HG03045 (cell line): ENCODE measurements at regions not wholly inside any gene's neighbourhood (a gene's known extent, or its start where the extent isn't known, plus 50 kb on each side); places are given as distances from the start of the nearest gene placed in this dataset.

Source experiments
- ATAC-seq: cut with Tn5 transposase; IDR thresholded peaks from one replicate; pipeline ENCODE4 v1.9.1; 2021; ENCODE audit warnings: mild to moderate bottlenecking, moderate library complexity; ENCODE audit not compliant: unreplicated experiment

DNA sequence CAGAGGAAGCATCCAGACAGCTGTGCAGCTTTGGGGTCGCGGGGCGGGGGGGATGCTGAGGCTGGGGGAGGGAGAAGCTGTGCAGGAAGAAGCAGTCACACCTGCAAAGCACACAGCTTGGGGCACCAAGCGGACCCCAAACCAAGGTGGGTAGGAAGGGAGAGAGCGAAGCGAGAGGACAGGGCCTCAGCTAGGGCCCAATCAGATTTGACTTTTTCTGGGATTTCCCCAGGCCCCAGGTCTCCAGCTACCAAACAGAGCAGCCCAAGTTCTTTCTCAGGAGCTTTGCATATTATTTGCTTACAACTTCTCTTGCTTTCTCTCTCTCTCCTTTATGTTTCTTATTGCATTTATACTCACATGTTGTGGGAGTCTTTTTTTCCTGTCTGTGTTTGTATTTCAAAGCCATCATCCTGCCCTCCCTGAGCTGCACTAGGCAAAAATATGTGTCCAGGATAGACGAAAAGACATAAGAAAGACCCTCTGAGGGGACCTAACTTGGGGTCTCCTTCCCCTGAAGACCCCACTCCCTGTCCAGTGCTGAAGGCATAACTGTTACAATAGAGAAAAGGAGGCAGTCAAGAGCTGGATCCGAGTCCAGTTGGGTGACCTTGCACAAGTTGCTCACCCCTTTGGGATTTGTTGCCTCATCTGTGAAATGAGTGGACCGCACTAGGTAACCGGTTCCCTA is 50.6 kb upstream of the SMNDC1 start:
- peak; percentile 28 for ATAC-seq

DNA sequence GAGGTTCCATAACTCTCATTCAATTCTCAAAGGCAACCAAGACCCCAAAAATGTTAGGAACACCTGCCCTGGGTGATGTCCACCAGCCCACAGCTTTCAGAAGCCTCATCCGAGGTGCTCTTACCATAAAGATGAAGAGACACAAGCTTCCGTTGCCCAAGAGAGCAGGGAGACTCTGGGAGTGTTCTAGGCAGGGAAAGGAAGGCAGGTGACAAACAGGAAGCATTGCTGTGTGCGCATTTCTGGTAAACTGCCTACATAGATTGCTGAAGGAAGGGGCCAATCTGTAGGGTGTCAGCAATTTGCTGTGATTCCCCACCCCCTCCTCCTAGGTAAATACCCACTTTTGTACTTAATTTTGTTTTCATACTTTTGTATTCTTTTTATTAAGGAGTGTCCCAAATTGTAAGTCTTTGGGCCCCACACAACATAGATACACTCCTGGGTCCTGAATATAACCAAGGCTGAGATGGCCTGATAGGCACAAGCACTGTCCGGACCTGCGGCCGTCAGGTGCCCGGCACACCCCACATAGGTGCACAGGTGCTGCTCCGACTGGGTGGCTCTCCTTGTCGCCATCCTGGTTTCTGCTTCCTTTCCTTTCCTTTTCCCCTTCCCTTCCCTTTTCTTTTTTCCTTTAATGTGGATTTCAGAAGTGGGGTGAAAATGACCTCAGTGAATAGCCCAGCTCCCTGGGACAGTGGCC is 51.4 kb upstream of the SMNDC1 start:
- ATAC-seq = peak; percentile 23

DNA sequence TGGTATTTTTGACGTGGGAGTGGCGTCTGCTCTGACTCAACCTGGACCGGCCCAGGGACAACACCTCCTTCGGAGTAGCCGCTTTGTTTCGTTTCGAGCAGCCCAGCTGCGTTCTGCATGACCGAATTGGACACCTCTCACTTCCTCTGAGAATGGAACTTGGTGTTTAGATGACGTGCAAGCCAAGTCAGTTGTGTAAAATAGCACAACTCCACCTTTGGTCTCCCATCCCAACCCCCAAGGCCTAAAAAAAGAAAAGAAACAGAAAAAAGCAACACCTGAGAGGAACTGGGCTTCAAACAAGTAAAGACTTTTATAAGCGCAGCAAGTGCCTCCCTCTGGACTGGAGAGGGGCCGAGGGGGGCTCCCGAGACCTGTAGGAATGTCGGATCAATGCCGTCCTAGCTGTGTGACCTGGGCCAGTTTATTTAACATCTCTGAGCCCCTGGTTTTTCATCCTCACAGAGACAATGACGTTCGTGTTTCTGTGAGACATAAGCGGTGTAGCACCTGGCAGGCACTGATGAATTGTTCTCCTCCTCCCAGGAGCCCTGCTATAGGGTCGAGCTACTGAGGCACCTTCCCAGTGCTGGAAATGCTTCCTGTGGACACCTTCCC is 52.0 kb upstream of the SMNDC1 start:
- peak; percentile 77 for ATAC-seq

DNA sequence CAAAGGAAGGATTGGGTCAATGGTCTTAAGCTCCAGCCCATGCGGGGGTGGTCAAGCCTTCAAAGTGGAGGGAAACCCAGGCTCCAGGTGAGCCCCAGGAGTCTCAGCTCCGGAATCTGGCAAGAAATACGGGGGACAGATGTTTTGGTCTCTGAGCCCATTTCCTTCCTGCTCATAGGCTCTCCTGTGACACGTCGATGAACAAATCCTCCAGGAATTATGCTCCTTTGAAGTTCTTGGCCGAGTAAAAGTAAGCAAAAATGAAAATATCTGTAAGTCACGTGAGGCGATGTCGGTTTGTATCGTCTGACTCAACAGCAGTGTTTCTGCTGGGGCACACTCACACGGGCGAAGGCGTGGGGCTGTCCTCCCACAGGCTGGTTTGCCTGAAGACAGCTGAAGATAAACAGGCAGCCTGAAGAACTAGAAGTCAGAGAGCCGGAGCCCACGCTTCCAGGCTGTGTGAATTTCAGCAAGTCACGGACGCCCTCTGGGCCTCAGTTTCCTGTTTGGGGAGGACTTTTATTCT is 52.6 kb upstream of the SMNDC1 start:
- ATAC-seq = peak; percentile 21

DNA sequence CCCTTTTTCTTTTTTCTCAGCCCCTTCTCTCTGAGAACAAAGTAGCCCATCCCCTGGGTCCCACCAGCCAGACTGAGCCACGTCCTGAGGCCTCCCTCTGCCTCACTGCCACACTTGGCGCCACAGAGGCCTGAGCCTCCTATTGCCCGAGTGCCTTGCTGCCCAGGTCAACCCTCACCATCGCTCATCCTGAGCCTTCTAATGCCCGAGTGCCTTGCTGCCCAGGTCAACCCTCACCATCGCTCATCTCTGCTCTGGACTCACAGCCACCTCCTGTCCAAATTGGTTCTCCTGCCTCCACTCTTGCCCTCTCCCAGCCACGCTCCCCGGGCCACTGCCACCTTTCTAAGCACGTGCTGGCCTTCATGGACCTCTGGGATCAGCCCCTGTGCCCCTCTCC is 53.2 kb upstream of the SMNDC1 start:
- ATAC-seq = no peak

DNA sequence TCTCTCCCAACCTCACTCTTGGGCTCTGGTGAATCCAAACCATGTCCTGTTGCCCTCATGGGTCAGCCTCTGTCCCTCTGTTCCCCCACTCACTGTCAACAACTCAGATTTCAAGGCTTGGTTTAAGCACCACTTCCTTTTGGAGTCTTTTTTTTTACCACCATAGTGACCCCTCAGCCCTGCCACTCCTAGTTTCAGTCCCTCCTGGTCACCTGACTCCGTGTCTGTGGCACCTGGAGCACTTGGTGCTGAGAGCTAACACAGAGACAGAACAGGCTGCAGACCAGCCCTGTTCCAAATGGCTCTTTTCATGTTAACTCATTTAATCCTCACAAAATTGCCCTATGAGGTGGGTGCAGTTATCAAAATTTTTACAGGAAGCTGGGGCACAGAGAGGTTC is 53.6 kb upstream of the SMNDC1 start:
- no peak for ATAC-seq

DNA sequence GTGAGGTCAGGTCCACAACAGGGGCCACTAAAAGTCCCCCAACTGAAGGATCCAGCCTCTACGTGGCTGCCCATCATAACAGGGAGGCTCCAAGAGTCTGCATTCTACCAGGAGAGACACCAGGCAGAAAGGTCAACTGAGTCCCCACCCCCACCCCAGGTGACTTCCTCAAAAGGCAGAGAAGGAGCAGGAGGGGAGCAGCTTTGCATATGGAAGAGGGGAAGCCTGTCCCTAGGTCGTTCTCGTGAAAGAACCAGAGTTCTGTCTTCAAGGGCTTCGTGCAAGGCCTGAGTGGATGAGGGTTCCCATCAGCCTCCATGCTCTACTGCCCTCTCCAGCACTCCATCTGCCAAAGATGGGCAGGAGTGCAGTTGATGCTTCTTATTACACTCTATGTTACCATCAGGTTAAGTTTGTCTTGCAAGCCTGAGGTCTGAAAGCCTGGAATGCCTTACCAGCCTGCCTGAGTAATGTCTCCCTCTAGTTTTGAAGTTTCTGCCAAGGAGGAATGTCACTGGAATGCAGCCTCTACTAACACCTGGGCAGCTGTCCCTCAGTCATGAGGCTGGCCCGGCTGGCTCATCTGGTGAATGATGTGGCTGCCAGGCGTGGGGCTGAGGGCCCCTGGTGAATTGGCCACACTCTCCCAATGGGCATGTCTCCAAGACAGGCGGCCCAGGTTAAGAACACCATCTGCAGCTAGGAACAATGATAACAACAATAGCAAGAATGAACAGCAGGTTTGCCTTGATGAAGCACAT is 54.3 kb upstream of the SMNDC1 start:
- ATAC-seq = no peak

DNA sequence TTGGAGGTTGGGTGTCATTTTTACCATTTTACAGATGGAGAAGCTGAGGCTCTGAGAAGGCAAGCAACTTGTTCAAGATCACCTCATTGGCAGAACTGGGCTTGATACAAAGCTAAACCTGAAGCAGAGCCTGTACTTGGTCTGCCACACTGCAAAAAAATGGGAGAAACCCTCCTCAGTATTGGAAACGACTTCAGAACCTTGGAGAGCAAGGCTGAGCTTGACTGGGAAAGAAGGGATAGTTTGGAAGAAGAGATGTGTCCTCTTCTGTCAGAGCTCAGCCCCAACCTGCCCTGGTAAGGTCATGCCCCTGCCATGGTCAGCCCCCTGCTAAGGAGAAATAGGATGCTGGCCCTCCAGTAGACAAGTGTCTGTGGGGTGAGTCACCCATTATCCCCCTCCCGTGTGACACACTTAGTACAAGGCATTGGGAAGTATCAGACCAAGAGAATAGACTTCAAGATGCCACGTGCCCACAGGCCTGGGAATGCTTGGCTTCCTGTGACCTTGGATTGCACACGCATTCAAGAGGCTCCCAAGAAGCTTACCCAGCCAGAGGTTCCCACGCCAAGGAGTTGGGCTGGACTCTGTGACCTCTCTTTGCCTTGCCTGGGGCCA is 56.2 kb upstream of the SMNDC1 start:
- ATAC-seq = no peak

DNA sequence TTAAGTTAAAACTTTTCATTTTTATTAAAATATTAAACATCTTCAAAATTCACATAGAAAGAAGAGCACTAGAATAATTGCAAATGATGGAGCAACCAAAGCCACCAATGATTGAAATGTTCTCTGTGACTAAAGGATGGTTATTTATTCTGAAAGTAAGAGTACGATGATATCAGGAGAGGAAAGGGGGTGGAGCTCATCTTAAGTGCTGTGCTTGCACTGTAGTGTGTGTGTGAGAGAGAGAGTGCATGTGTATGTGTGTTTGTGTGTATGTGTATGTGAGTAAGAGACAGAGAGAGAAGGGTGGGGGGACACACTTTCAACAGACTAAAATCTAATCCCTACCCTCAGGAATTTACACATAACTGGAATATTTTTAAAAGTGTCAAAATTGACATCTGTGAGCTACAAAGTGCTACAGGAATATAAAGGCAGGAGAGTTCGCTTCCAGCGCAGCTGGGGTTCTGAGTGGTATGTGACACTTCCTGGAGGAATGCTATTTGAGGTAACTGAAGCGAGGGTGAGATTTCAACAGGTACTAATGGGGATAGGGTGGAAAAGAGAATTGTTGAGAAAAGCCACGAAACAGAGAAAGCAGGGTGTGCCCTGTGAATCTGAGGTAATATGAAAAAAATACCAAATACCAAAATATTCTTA is 57.2 kb upstream of the SMNDC1 start:
- ATAC-seq = no peak

DNA sequence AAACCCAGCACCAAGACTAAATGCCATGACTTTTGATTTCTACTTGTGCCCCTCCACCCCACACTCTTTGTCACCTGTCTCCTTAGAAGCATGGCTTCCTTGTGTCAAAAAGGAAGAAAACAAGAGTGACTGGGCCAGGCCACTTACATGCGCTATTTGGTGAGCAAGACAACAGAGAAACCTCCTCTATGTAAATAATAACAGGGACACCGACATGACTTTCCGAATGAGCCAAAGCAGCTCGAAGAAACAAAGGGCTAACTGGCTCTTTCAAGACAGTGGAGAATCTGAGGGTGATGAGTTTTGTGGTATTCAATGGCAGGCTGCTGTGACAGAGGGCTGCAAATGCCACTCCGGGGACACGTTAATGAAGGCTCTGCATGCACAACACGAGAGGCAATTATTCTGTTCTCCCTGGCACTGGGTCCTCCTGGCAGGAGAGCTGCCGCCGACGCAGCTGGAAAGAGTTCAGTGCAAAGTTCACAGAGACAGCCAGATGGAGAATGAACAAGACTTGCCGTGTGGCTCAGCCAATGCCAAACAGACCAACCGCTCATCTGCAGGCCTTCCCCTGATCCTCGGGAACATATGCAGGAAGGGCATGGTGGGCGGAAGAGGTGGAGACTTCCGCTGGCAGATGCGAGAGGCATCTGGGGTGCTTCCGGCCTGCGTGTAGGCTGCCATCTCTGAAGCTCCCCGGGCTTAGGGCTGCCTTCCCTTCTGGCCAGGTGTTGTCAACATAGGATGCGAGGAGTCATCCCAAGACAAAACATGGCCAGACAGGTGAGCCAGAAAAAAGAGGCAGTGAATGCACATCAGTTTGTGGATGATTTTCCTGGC is 59.1 kb upstream of the SMNDC1 start:
- no peak for ATAC-seq

DNA sequence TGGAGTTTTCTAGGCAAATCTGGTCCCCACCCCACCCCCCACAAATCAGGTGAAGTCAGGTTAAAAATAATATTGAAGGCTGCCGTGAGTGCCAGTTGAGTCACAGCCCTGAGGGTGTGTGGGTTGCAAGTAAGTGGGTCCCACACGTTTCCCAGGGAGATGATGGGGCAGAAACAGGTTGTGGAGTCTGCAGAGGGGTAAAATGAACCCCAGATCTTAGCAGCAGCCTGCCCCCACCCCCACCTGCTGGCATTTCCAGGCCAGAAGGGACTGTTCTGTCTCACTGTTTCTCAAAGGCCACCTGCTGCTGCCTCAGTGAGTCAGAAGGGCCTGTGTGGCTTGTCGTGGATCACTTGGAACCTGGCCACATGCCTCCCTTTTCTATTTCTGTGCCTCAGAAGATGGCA is 59.8 kb upstream of the SMNDC1 start:
- ATAC-seq = no peak

DNA sequence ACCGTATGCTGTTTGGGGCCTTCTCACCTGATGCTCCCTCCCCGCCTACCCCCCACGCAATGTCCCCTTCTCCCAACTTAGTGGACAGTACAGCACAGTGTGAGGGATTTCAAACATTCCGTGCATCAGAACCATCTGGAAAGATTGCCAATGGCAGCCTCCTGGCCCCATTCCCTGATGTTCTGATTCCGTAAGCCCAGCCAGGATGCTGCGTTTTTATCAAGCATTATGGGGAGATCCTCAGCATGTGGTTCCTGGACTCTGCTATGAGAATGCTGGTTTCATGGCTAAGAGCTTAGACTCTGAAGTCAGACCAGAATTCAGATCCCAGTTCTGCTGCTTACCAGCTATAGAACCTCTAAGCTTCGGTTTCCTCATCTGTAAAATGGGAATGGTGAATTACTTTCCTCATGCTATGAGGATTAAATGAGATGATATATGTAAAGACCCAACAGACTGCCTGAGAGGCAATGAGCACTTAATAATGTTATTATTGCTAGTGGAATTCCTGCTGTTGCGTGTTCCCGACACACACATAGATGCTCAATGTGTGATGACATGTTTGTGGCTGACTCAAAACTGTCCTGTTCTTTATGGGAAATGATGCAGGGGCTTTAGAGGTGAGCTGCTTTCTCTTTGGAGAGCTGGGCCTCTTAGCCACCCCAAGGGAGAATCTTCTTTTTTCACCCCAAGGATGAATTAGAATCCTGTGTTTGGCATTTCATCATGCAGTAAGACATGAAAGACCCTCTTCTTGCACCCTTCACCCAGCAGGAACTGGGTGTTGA is 60.8 kb upstream of the SMNDC1 start:
- no peak for ATAC-seq

DNA sequence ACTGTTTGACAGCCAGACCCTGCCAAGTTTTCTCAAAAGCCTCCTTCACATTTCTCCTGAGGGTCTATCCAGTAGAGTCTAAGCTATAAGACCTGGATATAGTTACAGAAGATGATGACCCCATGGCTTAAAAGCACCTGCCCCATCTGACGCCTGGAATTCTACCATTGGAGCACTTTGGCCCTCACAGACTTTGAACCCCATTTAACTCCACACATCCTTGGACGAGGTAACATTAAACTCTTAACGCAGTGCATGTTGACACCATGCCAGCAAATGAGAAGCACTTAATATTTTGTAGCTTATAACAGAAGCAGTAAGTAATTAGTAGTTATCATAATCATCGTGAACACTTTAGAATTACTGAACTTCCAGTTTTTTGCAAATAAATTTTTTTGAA is 61.9 kb upstream of the SMNDC1 start:
- ATAC-seq = no peak

DNA sequence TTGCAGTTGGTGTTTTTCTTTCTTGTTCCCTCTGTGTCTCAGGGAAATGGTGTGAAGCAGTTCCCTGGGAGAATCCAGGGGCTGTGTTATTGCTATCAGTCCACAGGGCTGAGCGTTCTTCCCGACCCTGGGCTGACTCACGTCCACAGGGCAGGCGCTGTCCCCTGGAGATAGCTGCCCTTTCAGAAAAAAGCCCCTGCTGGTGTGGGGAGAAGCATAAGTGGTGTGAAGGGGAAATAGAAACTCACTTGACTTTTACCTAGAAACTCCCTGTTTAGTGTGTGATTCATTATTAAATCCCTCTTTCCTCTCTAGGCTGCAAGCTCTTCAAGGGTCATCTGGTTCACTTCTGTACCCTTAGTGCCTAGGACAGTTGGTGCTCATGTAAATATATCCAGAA is 63.3 kb upstream of the SMNDC1 start:
- peak; percentile 57 for ATAC-seq

DNA sequence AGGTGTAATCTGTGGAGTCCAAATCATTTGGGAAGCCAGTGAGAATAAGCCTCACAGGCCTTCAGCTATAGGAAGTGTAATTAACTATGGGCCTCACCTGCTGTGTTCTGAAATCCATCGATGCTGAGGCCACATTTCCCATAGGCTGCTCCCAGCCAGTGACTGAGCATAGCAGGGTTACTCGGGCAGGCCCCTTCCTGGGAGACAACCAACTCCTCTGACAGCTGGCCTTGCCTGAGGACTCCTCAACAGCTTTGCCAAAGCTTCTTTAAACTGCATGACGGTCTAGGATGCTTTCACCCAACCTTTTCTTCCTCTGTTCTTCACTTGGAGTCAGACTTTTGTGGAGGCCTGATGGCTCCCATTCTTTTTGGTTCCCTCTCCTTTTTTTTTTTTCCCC is 63.8 kb upstream of the SMNDC1 start:
- no peak for ATAC-seq

DNA sequence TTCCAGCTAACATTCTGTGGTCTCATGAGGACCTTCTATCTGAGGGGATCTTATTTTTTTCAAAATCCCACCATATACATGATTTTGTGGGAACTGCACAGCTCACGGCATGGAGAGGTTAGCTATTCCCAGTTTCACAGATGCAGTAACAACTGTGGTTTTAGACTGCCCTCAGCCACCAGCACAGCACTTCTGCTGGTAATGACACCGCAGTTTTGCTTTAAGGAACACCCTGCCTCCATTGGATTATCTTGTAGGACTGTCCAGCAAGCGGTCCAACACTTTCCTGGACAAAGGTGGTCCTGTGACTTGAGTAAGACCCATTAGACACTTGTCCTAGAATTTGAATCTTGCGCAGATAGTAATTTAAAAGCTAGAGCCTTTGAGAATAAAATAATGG is 65.3 kb upstream of the SMNDC1 start:
- ATAC-seq = no peak

DNA sequence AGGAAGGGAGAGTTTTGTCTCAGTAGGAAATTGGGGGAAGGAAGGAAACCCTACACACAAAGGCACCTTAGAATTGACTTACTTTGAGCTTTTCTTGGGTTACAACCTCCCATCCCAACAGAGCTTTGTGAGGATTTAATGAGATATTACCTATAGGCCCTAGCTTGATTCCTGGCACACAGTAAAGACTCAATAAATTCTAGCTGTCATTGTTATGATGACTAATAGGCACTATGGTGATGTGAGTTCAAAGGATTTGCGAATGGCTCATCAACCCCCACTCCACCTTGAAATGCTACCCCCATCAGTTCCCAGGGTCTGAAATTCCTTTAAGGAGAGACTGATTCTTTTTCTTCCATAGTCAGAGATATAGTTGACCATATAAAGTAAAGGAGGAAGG is 67.9 kb upstream of the SMNDC1 start:
- ATAC-seq = no peak

DNA sequence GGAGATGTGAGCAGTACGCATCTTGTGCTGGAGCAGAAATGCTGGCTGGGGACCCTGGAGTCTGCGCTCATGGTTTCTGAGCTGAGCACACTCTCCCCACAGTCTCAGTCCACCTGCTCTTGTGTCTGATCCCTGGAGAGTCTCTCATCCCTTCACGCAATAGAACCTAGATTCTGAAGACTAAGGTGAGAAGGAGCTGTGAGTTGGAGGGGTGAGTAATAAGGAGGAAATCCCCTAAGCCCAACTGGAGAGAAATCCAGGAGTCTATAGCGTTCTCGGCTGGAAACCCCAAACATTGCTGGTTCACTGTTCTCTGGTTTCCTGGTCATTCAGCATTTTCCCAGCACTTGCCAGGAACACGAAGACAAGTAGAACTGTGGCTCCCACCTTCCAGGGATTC is 68.3 kb upstream of the SMNDC1 start:
- no peak for ATAC-seq
